ENCODE measurements at regions not wholly inside any gene's neighbourhood (a gene's known extent, or its start where the extent isn't known, plus 50 kb on each side); places are given as distances from the start of the nearest gene placed in this dataset.

- Histone ChIP-seq H3K4me3 (no peak overlapping the region), H2AFZ (replicated peaks) (no peak overlapping the region), H3K9me3 (ENCODE audit: low read depth) (no peaks in the 10 kb centered on the region), H3K9ac (no peak overlapping the region), H3K27ac (no peak overlapping the region), H3K27me3 (no peaks in the 10 kb centered on the region), H3F3A (ENCODE audit: low read depth) (peaks cover 2% of the 10 kb centered on the region), H3K4me1 (peaks cover 5% of the 10 kb centered on the region), H4K20me1 (ENCODE audit: low read depth) (no peaks in the 10 kb centered on the region), H3K4me2 (no peak overlapping the region), H3K36me3 (no peaks in the 10 kb centered on the region), H3K79me2 (ENCODE audit: low read depth) (no peaks in the 10 kb centered on the region)
- Mint-ChIP-seq H3K4me3 (no peak overlapping the region), H3K27me3 (ENCODE audit: insufficient read depth, low read depth) (peaks cover 7% of the 10 kb centered on the region), H3K4me1 (peaks cover 27% of the 10 kb centered on the region), H3K9me3 (peaks cover 20% of the 10 kb centered on the region), H3K36me3 (no peaks in the 10 kb centered on the region), H3K27ac (peak overlapping the region; percentile 26)
- no peak for DNase-seq (ENCODE audit: low spot score)
- TF ChIP-seq EZH2phosphoT487 (IDR thresholded peaks at IDR 0.05) (no peak), CTCF (IDR thresholded peaks at IDR 0.05) (no peak), EZH2 (IDR thresholded peaks at IDR 0.05) (no peak)
These were observed 95.9 kb upstream of the PRR20G start for GRCh38 chr3:127383656-127384179.

- Mint-ChIP-seq H3K36me3 (no peaks in the 10 kb centered on the region), H3K9me3 (peaks cover 16% of the 10 kb centered on the region), H3K4me3 (no peak overlapping the region), H3K27me3 (ENCODE audit: insufficient read depth, low read depth) (peaks cover 2% of the 10 kb centered on the region), H3K4me1 (peaks cover 24% of the 10 kb centered on the region), H3K27ac (no peak overlapping the region)
- H2AFZ ChIP-seq (replicated peaks) = no peak overlapping the region
- no peak overlapping the region for H3K4me2 ChIP-seq
- no peaks in the 10 kb centered on the region for H3K27me3 ChIP-seq
- no peaks in the 10 kb centered on the region for H3K79me2 ChIP-seq (ENCODE audit: low read depth)
- TF ChIP-seq CTCF (IDR thresholded peaks at IDR 0.05) (no peak), EZH2 (IDR thresholded peaks at IDR 0.05) (no peak), EZH2phosphoT487 (IDR thresholded peaks at IDR 0.05) (no peak)
- H3F3A ChIP-seq (ENCODE audit: low read depth) = no peaks in the 10 kb centered on the region
- no peak overlapping the region for H3K27ac ChIP-seq
- no peaks in the 10 kb centered on the region for H3K36me3 ChIP-seq
- H3K4me1 ChIP-seq = no peaks in the 10 kb centered on the region
- DNase-seq (ENCODE audit: low spot score) = no peak
- no peaks in the 10 kb centered on the region for H4K20me1 ChIP-seq (ENCODE audit: low read depth)
- H3K4me3 ChIP-seq = no peak overlapping the region
- H3K9me3 ChIP-seq (ENCODE audit: low read depth) = no peaks in the 10 kb centered on the region
- H3K9ac ChIP-seq = no peak overlapping the region
These were observed 90.2 kb upstream of the PRR20G start for GRCh38 chr3:127377801-127378655.

- Histone ChIP-seq H3K4me2 (no peak overlapping the region), H3K9ac (no peak overlapping the region), H3K27ac (no peak overlapping the region), H3K36me3 (no peaks in the 10 kb centered on the region), H2AFZ (replicated peaks) (no peak overlapping the region), H3K4me3 (no peak overlapping the region), H3K27me3 (no peaks in the 10 kb centered on the region), H3K4me1 (no peaks in the 10 kb centered on the region), H3F3A (ENCODE audit: low read depth) (no peaks in the 10 kb centered on the region), H4K20me1 (ENCODE audit: low read depth) (no peaks in the 10 kb centered on the region), H3K9me3 (ENCODE audit: low read depth) (no peaks in the 10 kb centered on the region), H3K79me2 (ENCODE audit: low read depth) (no peaks in the 10 kb centered on the region)
- Mint-ChIP-seq H3K27ac (peak overlapping the region; percentile 19), H3K27me3 (ENCODE audit: insufficient read depth, low read depth) (peaks cover 5% of the 10 kb centered on the region), H3K4me1 (peaks cover 44% of the 10 kb centered on the region), H3K9me3 (peaks cover 2% of the 10 kb centered on the region), H3K4me3 (no peak overlapping the region), H3K36me3 (no peaks in the 10 kb centered on the region)
- DNase-seq (ENCODE audit: low spot score) = no peak
- TF ChIP-seq EZH2phosphoT487 (IDR thresholded peaks at IDR 0.05) (no peak), CTCF (IDR thresholded peaks at IDR 0.05) (no peak), EZH2 (IDR thresholded peaks at IDR 0.05) (no peak)
These were observed 87.5 kb upstream of the PRR20G start for GRCh38 chr3:127375151-127375930.
